KMS-11 (cell line): ENCODE measurements at regions not wholly inside any gene's neighbourhood (a gene's known extent, or its start where the extent isn't known, plus 50 kb on each side); places are given as distances from the start of the nearest gene placed in this dataset.

ENCODE experiments used
- H2AFZ ChIP-seq: fragments of 200-600 bp; sonication (generic); 2 replicates; pipeline ENCODE4 v1.6.1; 2016; ENCODE audit warnings: antibody characterized with exemption, mixed run types, low read depth
- H3K27ac ChIP-seq: fragments of 200-600 bp; sonication (generic); 2 replicates; pipeline ENCODE4 v1.6.1; 2016; ENCODE audit warnings: mild to moderate bottlenecking, mixed run types
- H3K27me3 ChIP-seq: fragments of 200-600 bp; sonication (generic); 2 replicates; pipeline ENCODE4 v1.6.1; 2017; ENCODE audit warnings: mild to moderate bottlenecking, low read depth, mixed run types, moderate library complexity; ENCODE audit not compliant: insufficient read depth
- H3K36me3 ChIP-seq: fragments of 200-600 bp; sonication (generic); 2 replicates; pipeline ENCODE4 v1.6.1; 2017; ENCODE audit warnings: mild to moderate bottlenecking, mixed run types; ENCODE audit not compliant: insufficient read depth
- H3K4me1 ChIP-seq: fragments of 200-600 bp; sonication (generic); 2 replicates; pipeline ENCODE4 v1.6.1; 2016; ENCODE audit warnings: mild to moderate bottlenecking, low read depth, mixed run types; ENCODE audit not compliant: poor library complexity, severe bottlenecking
- H3K4me2 ChIP-seq: fragments of 200-600 bp; sonication (generic); 2 replicates; pipeline ENCODE4 v1.7.0; 2016; ENCODE audit warnings: mild to moderate bottlenecking, mixed run types
- H3K4me3 ChIP-seq: fragments of 200-600 bp; sonication (generic); IDR thresholded peaks from 2 replicates; pipeline ENCODE4 v1.6.1; 2017; ENCODE audit warnings: low read depth, low read length, mixed read lengths; ENCODE audit not compliant: insufficient read depth
- H3K79me2 ChIP-seq: fragments of 200-600 bp; sonication (generic); 2 replicates; pipeline ENCODE4 v1.6.1; 2016; ENCODE audit warnings: low read depth, mixed run types; ENCODE audit not compliant: insufficient read depth
- H3K9ac ChIP-seq: fragments of 200-600 bp; sonication (generic); 2 replicates; pipeline ENCODE4 v1.6.1; 2016; ENCODE audit warnings: mild to moderate bottlenecking, mixed run types
- H4K20me1 ChIP-seq: fragments of 200-600 bp; sonication (generic); 2 replicates; pipeline ENCODE4 v1.6.1; 2016; ENCODE audit warnings: mild to moderate bottlenecking, mixed run types; ENCODE audit not compliant: insufficient read depth
- CTCF ChIP-seq: fragments of 200-600 bp; sonication (generic); conservative IDR thresholded peaks from 2 replicates; pipeline ENCODE4 v1.6.1; 2017; ENCODE audit warnings: low read depth, mild to moderate bottlenecking, antibody characterized with exemption, low read length, moderate library complexity, mixed read lengths

GRCh38 chr14:37650356-37651037 is 55.1 kb downstream of the TTC6 start:
- H3K27ac ChIP-seq, result no peak overlapping the region
- no peak overlapping the region for H3K4me3 ChIP-seq
- H3K4me2 ChIP-seq, result no peak overlapping the region
- no peak overlapping the region for H2AFZ ChIP-seq
- no peaks in the 10 kb centered on the region for H3K79me2 ChIP-seq
- TF ChIP-seq CTCF, result no peak
- no peak overlapping the region for H3K9ac ChIP-seq
- no peaks in the 10 kb centered on the region for H3K4me1 ChIP-seq
- H3K27me3 ChIP-seq, result no peaks in the 10 kb centered on the region
- H3K36me3 ChIP-seq, result no peaks in the 10 kb centered on the region
- H4K20me1 ChIP-seq, result no peaks in the 10 kb centered on the region

DNA sequence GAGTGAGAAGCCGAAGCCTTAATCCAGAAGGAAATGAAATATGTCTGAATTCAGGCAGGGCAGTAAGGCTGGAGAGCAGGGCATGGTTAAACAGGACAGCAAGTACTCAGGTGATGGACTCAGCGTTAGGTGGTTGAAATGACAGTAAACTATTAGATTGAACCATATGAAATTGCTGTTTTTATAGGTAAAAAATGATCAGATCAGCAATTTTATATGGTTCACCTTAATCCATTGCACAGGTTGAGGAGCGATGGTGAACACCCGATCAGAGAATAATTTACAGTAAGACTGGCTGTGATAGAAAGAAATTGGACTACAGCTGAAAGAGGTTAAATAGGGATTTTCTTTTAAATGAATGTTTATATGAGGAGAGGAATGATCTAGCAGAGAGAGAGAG is 56.6 kb downstream of the TTC6 start:
- Histone ChIP-seq H3K4me1 (no peaks in the 10 kb centered on the region), H3K79me2 (no peaks in the 10 kb centered on the region), H3K27me3 (no peaks in the 10 kb centered on the region), H3K36me3 (no peaks in the 10 kb centered on the region), H3K4me3 (no peak overlapping the region), H4K20me1 (no peaks in the 10 kb centered on the region), H2AFZ (no peak overlapping the region), H3K9ac (no peak overlapping the region), H3K4me2 (no peak overlapping the region), H3K27ac (no peak overlapping the region)
- TF ChIP-seq CTCF, result no peak

GRCh38 chr14:37655418-37655817 is 60.0 kb downstream of the TTC6 start:
- Histone ChIP-seq H3K79me2 (no peaks in the 10 kb centered on the region), H3K27ac (no peak overlapping the region), H3K9ac (no peak overlapping the region), H4K20me1 (no peaks in the 10 kb centered on the region), H3K4me3 (no peak overlapping the region), H2AFZ (no peak overlapping the region), H3K27me3 (no peaks in the 10 kb centered on the region), H3K4me1 (no peaks in the 10 kb centered on the region), H3K4me2 (no peak overlapping the region), H3K36me3 (no peaks in the 10 kb centered on the region)
- no peak for TF ChIP-seq CTCF

- H3K36me3 ChIP-seq, result no peaks in the 10 kb centered on the region
- TF ChIP-seq CTCF, result no peak
- no peak overlapping the region for H3K9ac ChIP-seq
- H3K27ac ChIP-seq, result no peak overlapping the region
- no peaks in the 10 kb centered on the region for H3K79me2 ChIP-seq
- no peak overlapping the region for H3K4me2 ChIP-seq
- no peak overlapping the region for H2AFZ ChIP-seq
- H4K20me1 ChIP-seq, result no peaks in the 10 kb centered on the region
- no peak overlapping the region for H3K4me3 ChIP-seq
- H3K27me3 ChIP-seq, result no peaks in the 10 kb centered on the region
- no peaks in the 10 kb centered on the region for H3K4me1 ChIP-seq
Measured at GRCh38 chr14:37658156-37658555, 62.7 kb downstream of the TTC6 start.
